ENCODE measurements at regions not wholly inside any gene's neighbourhood (a gene's known extent, or its start where the extent isn't known, plus 50 kb on each side); places are given as distances from the start of the nearest gene placed in this dataset.

DNA sequence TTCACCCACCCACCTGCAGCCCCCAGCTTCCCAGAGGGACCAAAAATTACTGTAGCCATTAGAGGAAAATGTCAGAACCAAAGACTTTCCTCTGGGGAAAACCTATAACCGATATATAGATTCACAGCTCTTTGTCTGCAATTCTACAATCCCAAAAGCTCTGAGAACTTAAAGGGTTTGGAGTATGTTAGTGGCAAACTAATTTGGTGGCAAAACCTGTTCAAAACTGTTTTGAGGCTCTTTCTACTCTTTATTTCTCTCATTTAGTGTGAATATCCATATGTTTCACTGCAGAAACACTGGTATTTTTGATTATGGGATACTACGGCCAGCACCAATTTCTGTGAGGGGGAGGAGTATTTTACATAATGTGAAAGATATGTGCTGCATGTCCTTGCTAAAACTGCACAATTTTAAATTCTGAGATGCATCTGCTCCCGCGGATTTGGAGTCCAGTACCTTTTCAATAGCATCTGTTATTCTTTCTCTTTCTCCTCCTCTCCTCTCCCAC lies 87.5 kb upstream of the MTNR1B start:
- H3K36me3 ChIP-seq (replicated peaks in 1 of 2; ENCODE audit: control insufficient read depth in 1 of 2, insufficient read depth in 2 of 2, low read length in 2 of 2), result no peaks in the 10 kb centered on the region
- H3K4me2 ChIP-seq (ENCODE audit: low read depth, low read length), result no peak overlapping the region
- TF ChIP-seq ZNF543 (CRISPR knock-in tag; IDR thresholded peaks at IDR 0.05) (no peak), IRF9 (CRISPR knock-in tag; IDR thresholded peaks at IDR 0.05; ENCODE audit: borderline replicate concordance) (no peak), FOXK2 (IDR thresholded peaks at IDR 0.05) (no peak), PHB2 (IDR thresholded peaks at IDR 0.05; ENCODE audit: partially characterized antibody) (no peak), SPEN (CRISPR knock-in tag; IDR thresholded peaks at IDR 0.05; ENCODE audit: low read depth) (no peak), MATR3 (CRISPR knock-in tag; IDR thresholded peaks at IDR 0.05) (no peak)
- TF ChIP-seq, protein P1, sequence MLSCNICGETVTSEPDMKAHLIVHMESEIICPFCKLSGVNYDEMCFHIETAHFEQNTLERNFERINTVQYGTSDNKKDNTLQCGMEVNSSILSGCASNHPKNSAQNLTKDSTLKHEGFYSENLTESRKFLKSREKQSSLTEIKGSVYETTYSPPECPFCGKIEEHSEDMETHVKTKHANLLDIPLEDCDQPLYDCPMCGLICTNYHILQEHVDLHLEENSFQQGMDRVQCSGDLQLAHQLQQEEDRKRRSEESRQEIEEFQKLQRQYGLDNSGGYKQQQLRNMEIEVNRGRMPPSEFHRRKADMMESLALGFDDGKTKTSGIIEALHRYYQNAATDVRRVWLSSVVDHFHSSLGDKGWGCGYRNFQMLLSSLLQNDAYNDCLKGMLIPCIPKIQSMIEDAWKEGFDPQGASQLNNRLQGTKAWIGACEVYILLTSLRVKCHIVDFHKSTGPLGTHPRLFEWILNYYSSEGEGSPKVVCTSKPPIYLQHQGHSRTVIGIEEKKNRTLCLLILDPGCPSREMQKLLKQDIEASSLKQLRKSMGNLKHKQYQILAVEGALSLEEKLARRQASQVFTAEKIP (CRISPR knock-in tag; IDR thresholded peaks at IDR 0.05; ENCODE audit: borderline replicate concordance), result no peak
- TF ChIP-seq, protein P2, sequence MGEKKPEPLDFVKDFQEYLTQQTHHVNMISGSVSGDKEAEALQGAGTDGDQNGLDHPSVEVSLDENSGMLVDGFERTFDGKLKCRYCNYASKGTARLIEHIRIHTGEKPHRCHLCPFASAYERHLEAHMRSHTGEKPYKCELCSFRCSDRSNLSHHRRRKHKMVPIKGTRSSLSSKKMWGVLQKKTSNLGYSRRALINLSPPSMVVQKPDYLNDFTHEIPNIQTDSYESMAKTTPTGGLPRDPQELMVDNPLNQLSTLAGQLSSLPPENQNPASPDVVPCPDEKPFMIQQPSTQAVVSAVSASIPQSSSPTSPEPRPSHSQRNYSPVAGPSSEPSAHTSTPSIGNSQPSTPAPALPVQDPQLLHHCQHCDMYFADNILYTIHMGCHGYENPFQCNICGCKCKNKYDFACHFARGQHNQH (CRISPR knock-in tag; IDR thresholded peaks at IDR 0.05), result no peak
- ChIA-PET CTCF (ENCODE audit: low intra/inter-chr PET ratio, low total read pairs) (no interaction called here), POLR2A (no interaction called here)
- no peaks in the 10 kb centered on the region for H3K27me3 ChIP-seq (ENCODE audit: control insufficient read depth in 1 of 2, insufficient read depth in 2 of 2, low read length in 2 of 2)
- H3K9ac ChIP-seq (ENCODE audit: insufficient read depth, low read depth, low read length), result no peak overlapping the region
- DNase-seq (ENCODE audit: low spot score), result no peak
- H3K79me2 ChIP-seq (ENCODE audit: insufficient read depth, low read length), result no peaks in the 10 kb centered on the region
- H4K20me1 ChIP-seq (ENCODE audit: insufficient read depth, low read length), result no peaks in the 10 kb centered on the region
- no TSS peak for BruUV-seq (replicated peaks)
- FAIRE-seq, result no peak
- no peak for ATAC-seq
- H3K4me1 ChIP-seq (ENCODE audit: insufficient read depth, low read length), result no peaks in the 10 kb centered on the region
- no peak overlapping the region for H2AFZ ChIP-seq (ENCODE audit: low read length)
- intact Hi-C loops (cut with micrococcal nuclease; ENCODE audit: unreplicated experiment) (loop anchor here (10.0 kb wide), 1 partner anchor 727 kb away; no protein-coding TSS in a partner anchor), in situ Hi-C loops (cut with HindIII; ENCODE audit: extremely low pct_ligation_motif_present, low pct_unique_long_range_greater_than_20kb) (no loop called here)
- no peak overlapping the region for H3K4me3 ChIP-seq (replicated peaks in 1 of 3; ENCODE audit: insufficient read depth in 1 of 3, low read depth in 2 of 3, low read length in 3 of 3)
- 17% methylated on average over 4 of the region's 4 CpGs for WGBS (ENCODE audit: low lambda C conversion rate)
- H3K9me3 ChIP-seq (ENCODE audit: low read length), result no peaks in the 10 kb centered on the region
- no peak overlapping the region for H3K27ac ChIP-seq (ENCODE audit: extremely low read length, insufficient read depth, low read length)
